ENCODE measurements at regions not wholly inside any gene's neighbourhood (a gene's known extent, or its start where the extent isn't known, plus 50 kb on each side); places are given as distances from the start of the nearest gene placed in this dataset.

DNA sequence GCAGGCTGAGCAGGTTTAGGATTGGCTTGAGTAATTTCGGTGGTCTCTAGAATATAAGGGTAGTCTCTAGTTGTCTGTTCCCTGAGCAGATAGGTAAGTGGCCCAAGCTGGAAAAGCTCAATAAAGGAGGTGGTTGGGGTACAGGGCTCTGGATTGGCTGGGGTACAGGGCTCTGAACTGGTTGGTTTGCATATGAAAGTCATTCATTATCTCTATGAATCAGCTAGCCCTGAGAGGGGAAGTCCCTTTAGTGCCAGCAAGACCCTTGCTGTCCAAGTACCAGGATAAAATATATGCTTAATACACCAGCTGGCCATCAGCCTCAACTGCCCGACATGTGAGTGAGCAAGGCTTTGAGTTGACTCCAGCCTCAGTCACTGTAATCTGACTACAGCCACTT lies 93.0 kb downstream of the ZBTB18 start:
- H3K9me2 ChIP-seq (ENCODE audit: insufficient read depth, low read length): no peaks in the 10 kb centered on the region
- no peak overlapping the region for H3K4me3 ChIP-seq (ENCODE audit: low read length)
- H4K20me1 ChIP-seq (ENCODE audit: insufficient read depth): no peaks in the 10 kb centered on the region
- H3K27me3 ChIP-seq (ENCODE audit: insufficient read depth, low read depth, low read length): no peaks in the 10 kb centered on the region
- no peak overlapping the region for H2AFZ ChIP-seq (ENCODE audit: low read depth, low read length)
- H3F3A ChIP-seq (ENCODE audit: insufficient read depth, low read length, poor library complexity, severe bottlenecking): no peaks in the 10 kb centered on the region
- no peak overlapping the region for H3K4me2 ChIP-seq (ENCODE audit: low read length)
- no peak overlapping the region for H3K27ac ChIP-seq (ENCODE audit: low read length)
- H3K36me3 ChIP-seq (ENCODE audit: insufficient read depth, low read length): no peaks in the 10 kb centered on the region
- no peaks in the 10 kb centered on the region for H3K79me2 ChIP-seq (replicated peaks; ENCODE audit: insufficient read depth, low read length)
- no peak overlapping the region for H3K9ac ChIP-seq (ENCODE audit: low read length)
- no peaks in the 10 kb centered on the region for H3K9me3 ChIP-seq (ENCODE audit: low read length)
- TF ChIP-seq MXI1 (conservative IDR thresholded peaks at IDR 0.05; ENCODE audit: poor library complexity, severe bottlenecking) (no peak), EP300 (conservative IDR thresholded peaks at IDR 0.05; ENCODE audit: poor library complexity, severe bottlenecking) (no peak), TAF1 (IDR thresholded peaks at IDR 0.05; ENCODE audit: low read depth) (no peak), REST (IDR thresholded peaks at IDR 0.05; ENCODE audit: borderline replicate concordance) (no peak), RAD21 (conservative IDR thresholded peaks at IDR 0.05) (no peak), POLR2AphosphoS5 (IDR thresholded peaks at IDR 0.05) (no peak), EZH2 (IDR thresholded peaks at IDR 0.05; ENCODE audit: borderline replicate concordance, insufficient read depth, low read length, poor library complexity, severe bottlenecking) (no peak), SMC3 (conservative IDR thresholded peaks at IDR 0.05; ENCODE audit: poor library complexity) (no peak)

- H3K9me3 ChIP-seq (ENCODE audit: low read length): no peaks in the 10 kb centered on the region
- H4K20me1 ChIP-seq (ENCODE audit: insufficient read depth): no peaks in the 10 kb centered on the region
- no peaks in the 10 kb centered on the region for H3F3A ChIP-seq (ENCODE audit: insufficient read depth, low read length, poor library complexity, severe bottlenecking)
- no peak overlapping the region for H3K9ac ChIP-seq (ENCODE audit: low read length)
- no peak overlapping the region for H3K4me2 ChIP-seq (ENCODE audit: low read length)
- no peak overlapping the region for H3K27ac ChIP-seq (ENCODE audit: low read length)
- no peak for TF ChIP-seq TAF1 (IDR thresholded peaks at IDR 0.05; ENCODE audit: low read depth)
- no peak for TF ChIP-seq EZH2 (IDR thresholded peaks at IDR 0.05; ENCODE audit: borderline replicate concordance, insufficient read depth, low read length, poor library complexity, severe bottlenecking)
- no peak for TF ChIP-seq POLR2AphosphoS5 (IDR thresholded peaks at IDR 0.05)
- no peak for TF ChIP-seq RAD21 (conservative IDR thresholded peaks at IDR 0.05)
- no peak for TF ChIP-seq REST (IDR thresholded peaks at IDR 0.05; ENCODE audit: borderline replicate concordance)
- TF ChIP-seq CTCF (IDR thresholded peaks at IDR 0.05; ENCODE audit: poor library complexity, severe bottlenecking): no peak
- no peak for TF ChIP-seq SMC3 (conservative IDR thresholded peaks at IDR 0.05; ENCODE audit: poor library complexity)
- H3K27me3 ChIP-seq (ENCODE audit: insufficient read depth, low read depth, low read length): no peaks in the 10 kb centered on the region
- H3K79me2 ChIP-seq (replicated peaks; ENCODE audit: insufficient read depth, low read length): no peaks in the 10 kb centered on the region
- H2AFZ ChIP-seq (ENCODE audit: low read depth, low read length): no peak overlapping the region
- H3K9me2 ChIP-seq (ENCODE audit: insufficient read depth, low read length): no peaks in the 10 kb centered on the region
- H3K36me3 ChIP-seq (ENCODE audit: insufficient read depth, low read length): no peaks in the 10 kb centered on the region
- H3K4me3 ChIP-seq (ENCODE audit: low read length): no peak overlapping the region
These were observed 99.0 kb downstream of the ZBTB18 start for GRCh38 chr1:244150071-244150470.
